NOMO-1 treated with DMSO at 0.1 percent for 48 hours (cell line): ENCODE measurements at regions not wholly inside any gene's neighbourhood (a gene's known extent, or its start where the extent isn't known, plus 50 kb on each side); places are given as distances from the start of the nearest gene placed in this dataset.
A peak's percentile ranks its signal among the peaks of the same experiment; 100 is the strongest.

Experiments used
- DNase-seq: peaks from one replicate; lab custom pipeline; 2025; ENCODE audit not compliant: unreplicated experiment; lab: John Stamatoyannopoulos, UW

DNA sequence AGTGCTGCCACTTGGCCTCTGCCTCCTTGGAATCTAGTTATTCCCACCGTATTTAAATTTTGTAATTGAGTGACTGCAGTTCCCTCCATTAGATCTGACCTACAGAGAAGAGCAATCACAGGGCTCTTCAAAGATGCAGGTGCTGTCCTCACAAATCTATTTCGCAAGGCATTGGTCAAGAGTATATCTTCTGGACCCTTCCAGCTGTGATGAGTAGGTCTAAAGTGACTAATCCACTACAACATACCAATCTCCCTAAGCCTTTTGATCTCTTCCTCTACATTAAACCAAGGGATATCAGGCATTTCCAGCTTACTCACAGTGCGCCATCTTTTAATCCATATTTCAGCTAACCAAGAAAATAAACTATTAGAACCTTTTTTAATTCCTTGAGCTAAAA lies 65.1 kb upstream of the COL3A1 start:
- no peak for DNase-seq

DNA sequence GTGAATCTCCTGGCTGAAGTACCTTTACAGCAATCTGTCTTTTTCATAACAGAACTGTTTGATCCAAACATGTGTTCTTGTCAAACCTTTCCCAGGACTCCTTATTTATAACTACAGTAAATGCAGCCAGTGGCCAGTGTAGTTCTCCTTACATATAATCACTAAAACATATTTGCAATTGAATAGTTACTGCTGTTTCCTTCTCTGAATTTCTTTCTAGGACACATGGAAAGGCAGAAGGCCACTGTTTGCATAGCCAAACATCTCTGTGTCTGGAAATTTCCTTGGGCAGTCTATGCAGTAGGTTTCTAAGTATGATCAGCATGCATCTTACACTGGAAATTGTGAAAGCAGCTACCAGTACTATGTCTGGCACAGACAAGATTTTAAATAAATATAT lies 57.4 kb upstream of the COL3A1 start:
- DNase-seq, result no peak

DNA sequence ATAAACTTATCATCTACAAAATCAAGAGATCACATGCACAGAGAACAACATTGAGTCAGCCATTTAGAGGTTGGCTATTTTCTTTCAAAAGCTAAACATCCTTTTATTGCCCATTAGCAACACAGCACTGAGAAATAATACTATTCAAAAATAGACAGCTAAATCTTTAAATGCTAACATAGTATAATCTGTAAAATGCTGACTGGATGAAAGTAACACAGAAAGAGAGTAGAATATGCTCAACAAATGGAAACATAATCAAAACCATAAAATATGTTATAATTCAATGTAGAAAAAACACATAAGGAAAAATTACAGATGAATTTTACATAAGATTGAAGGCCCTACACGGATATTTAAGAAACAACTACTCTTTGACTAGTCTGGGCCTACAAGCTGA lies 56.5 kb upstream of the COL3A1 start:
- DNase-seq, result no peak

DNA sequence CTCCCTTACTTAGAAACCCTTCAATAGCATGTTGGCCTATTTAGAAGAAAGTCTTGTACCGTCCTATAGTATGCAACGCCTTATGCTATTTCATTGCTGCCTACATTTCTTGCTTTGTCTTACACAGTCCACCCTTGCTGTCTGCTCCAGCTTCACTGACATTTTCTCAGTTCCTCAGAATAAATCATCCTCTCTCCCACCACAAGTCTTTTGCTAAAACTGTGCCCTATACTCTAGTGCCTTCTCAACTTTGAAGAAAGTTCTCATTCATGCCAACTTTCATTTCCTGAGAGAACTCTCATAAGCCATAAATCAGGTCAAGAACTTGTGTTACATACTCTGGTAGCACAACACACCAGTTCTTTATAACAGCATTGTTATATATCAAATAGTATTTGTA lies 54.3 kb upstream of the COL3A1 start:
- peak; percentile 91 for DNase-seq

DNA sequence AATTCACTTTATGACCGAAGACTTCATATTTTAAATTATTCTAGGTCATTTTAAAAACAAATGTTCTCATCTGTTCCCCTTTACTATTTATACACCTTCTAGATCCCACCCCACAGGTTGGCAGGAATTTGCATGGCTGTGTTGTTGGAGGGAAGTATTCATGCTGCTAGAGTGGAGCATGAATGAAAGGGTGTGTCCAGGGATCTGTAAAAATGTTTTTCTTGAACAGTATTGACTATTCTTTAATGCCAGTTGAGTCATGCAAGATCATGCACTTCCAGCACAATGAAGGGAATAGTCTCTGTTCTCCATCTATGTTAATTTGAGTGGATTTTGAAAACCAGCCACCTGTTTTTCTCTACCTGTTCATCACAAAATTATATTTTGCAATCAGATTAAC lies 52.0 kb upstream of the COL3A1 start:
- no peak for DNase-seq
